SK-N-MC (cell line): ENCODE measurements at regions not wholly inside any gene's neighbourhood (a gene's known extent, or its start where the extent isn't known, plus 50 kb on each side); places are given as distances from the start of the nearest gene placed in this dataset.

ENCODE experiments used
- EZH2 ChIP-seq: fragments of 200-600 bp; sonication (generic); IDR thresholded peaks from one replicate; pipeline ENCODE4 v1.6.1; 2017; ENCODE audit warnings: antibody characterized with exemption
- FOXP2 ChIP-seq: optimal IDR thresholded peaks from 2 replicates; pipeline ENCODE3; 2011; ENCODE audit warnings: mild to moderate bottlenecking, moderate library complexity; ENCODE audit not compliant: insufficient read depth; ENCODE audit errors: extremely low read length, control extremely low read depth
- POLR2AphosphoS5 ChIP-seq: IDR thresholded peaks from 2 replicates; pipeline ENCODE4 v1.6.1; 2012; ENCODE audit warnings: mild to moderate bottlenecking, low read depth, low read length, borderline replicate concordance

GRCh38 chr1:106646816-106647215 lies 409.7 kb upstream of the PRMT6 start:
- no peak for TF ChIP-seq EZH2
- no peak for TF ChIP-seq POLR2AphosphoS5
- no peak for TF ChIP-seq FOXP2
